Testis (tissue), 2 donors: ENCODE measurements at regions not wholly inside any gene's neighbourhood (a gene's known extent, or its start where the extent isn't known, plus 50 kb on each side); places are given as distances from the start of the nearest gene placed in this dataset.

Experiments
- CTCF ChIP-seq, 3 experiments: fragments of 450-650 bp in 2 of 3; fragments of 200-600 bp in 1 of 3; sonication (generic) in 1 of 3; IDR thresholded peaks; one replicate each; pipeline ENCODE4 v1.5.1; 2016 to 2019; ENCODE audit warnings: antibody characterized with exemption in 3 of 3, mild to moderate bottlenecking in 2 of 3, moderate library complexity in 1 of 3
- POLR2A ChIP-seq: fragments of 450-650 bp; IDR thresholded peaks from one replicate; pipeline ENCODE4 v1.6.1; 2017; ENCODE audit warnings: antibody characterized with exemption, mild to moderate bottlenecking, moderate library complexity

GRCh38 chr5:57750891-57751290 is 268.3 kb upstream of the ACTBL2 start:
- TF ChIP-seq POLR2A (no peak), CTCF (IDR thresholded peaks at IDR 0.05) (no peak)
